GM23338 (cell line): ENCODE measurements at regions not wholly inside any gene's neighbourhood (a gene's known extent, or its start where the extent isn't known, plus 50 kb on each side); places are given as distances from the start of the nearest gene placed in this dataset.

Source experiments
- ZNF331 ChIP-seq: fragments of 250-450 bp; sonication (Bioruptor Pico); IDR thresholded peaks from 2 replicates; pipeline ENCODE4 v1.5.0; 2020; ENCODE audit warnings: low read depth, mild to moderate bottlenecking, moderate library complexity
- TF ChIP-seq, protein P1 (sequence below), 2 experiments: fragments of 200-600 bp in 1 of 2; sonication (generic) in 1 of 2; conservative IDR thresholded peaks; 2 replicates each; pipeline versions ENCODE4 v1.5.1 to v1.6.1; 2016 to 2017; ENCODE audit warnings: antibody characterized with exemption in 2 of 2, low read depth in 2 of 2, mild to moderate bottlenecking in 2 of 2, moderate library complexity in 1 of 2
- TF ChIP-seq, protein P2 (sequence below): IDR thresholded peaks from 2 replicates; pipeline ENCODE4 v1.6.1; 2016; ENCODE audit warnings: antibody characterized with exemption

DNA sequence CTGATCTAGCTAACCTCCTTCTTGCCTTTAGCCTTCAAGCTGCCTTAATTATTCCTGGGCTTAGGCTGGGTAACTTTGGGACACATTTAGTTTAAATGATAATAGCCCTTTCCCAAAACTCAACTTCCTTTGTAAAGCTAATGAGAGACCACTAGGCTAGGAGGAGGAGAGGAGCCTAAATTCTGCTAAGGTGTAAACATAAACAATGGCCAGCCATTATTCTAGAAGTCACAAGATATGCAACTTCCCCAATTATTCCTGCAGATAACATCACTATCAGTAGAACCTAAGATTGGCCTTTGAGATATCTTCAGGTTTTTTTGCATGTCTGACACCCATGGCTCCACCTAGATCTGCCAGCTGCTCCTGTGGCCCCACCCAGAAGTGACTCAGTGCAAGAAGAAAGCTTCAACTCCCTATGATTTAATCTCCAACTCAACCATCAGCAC, 131.2 kb upstream of the FAM20A start:
- TF ChIP-seq, protein P1, sequence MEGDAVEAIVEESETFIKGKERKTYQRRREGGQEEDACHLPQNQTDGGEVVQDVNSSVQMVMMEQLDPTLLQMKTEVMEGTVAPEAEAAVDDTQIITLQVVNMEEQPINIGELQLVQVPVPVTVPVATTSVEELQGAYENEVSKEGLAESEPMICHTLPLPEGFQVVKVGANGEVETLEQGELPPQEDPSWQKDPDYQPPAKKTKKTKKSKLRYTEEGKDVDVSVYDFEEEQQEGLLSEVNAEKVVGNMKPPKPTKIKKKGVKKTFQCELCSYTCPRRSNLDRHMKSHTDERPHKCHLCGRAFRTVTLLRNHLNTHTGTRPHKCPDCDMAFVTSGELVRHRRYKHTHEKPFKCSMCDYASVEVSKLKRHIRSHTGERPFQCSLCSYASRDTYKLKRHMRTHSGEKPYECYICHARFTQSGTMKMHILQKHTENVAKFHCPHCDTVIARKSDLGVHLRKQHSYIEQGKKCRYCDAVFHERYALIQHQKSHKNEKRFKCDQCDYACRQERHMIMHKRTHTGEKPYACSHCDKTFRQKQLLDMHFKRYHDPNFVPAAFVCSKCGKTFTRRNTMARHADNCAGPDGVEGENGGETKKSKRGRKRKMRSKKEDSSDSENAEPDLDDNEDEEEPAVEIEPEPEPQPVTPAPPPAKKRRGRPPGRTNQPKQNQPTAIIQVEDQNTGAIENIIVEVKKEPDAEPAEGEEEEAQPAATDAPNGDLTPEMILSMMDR (conservative IDR thresholded peaks at IDR 0.05; ENCODE audit: low read depth in 2 of 2) = no peak
- no peak for TF ChIP-seq ZNF331 (CRISPR knock-in tag)
- TF ChIP-seq, protein P2, sequence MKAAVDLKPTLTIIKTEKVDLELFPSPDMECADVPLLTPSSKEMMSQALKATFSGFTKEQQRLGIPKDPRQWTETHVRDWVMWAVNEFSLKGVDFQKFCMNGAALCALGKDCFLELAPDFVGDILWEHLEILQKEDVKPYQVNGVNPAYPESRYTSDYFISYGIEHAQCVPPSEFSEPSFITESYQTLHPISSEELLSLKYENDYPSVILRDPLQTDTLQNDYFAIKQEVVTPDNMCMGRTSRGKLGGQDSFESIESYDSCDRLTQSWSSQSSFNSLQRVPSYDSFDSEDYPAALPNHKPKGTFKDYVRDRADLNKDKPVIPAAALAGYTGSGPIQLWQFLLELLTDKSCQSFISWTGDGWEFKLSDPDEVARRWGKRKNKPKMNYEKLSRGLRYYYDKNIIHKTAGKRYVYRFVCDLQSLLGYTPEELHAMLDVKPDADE = no peak
